GM12878 (cell line): ENCODE measurements at regions not wholly inside any gene's neighbourhood (a gene's known extent, or its start where the extent isn't known, plus 50 kb on each side); places are given as distances from the start of the nearest gene placed in this dataset.

Experiments used
- ATAC-seq: fragments of 200-7000 bp; cut with Tn5 transposase; 3 replicates; pipeline ENCODE4 v1.9.1; 2020; ENCODE audit warnings: mild to moderate bottlenecking, moderate library complexity
- BruUV-seq: library from RNA; stranded (reverse); fragments of 400-500 nt; replicated peaks from 2 replicates; lab custom pipeline; 2021; lab: Mats Ljungman, UMichigan
- CTCF ChIA-PET: fragments of 300-600 bp; sonication (Branson Sonifier 250); formaldehyde crosslinking; extraction: SDS; loops from one replicate; lab custom pipeline; 2021; ENCODE audit warnings: inconsistent platforms; lab: Yijun Ruan, JAX
- POLR2A ChIA-PET: fragments of 350-600 bp; formaldehyde crosslinking; extraction: SDS; loops from one replicate; lab custom pipeline; 2021; ENCODE audit warnings: inconsistent platforms; lab: Charles Lee
- RAD21 ChIA-PET: fragments of 300-600 bp; sonication (Branson Sonifier 250); formaldehyde crosslinking; loops from one replicate; lab custom pipeline; 2023; ENCODE audit warnings: antibody characterized with exemption; ENCODE audit not compliant: unreplicated experiment; lab: Charles Lee
- SMC1A ChIA-PET: fragments of 300-600 bp; sonication (Branson Sonifier 250); formaldehyde crosslinking; loops from one replicate; lab custom pipeline; 2023; ENCODE audit not compliant: unreplicated experiment, uncharacterized antibody; lab: Charles Lee
- DNase-seq: peaks from one replicate; pipeline ENCODE4 v3.0.0-alpha.2; 2011; ENCODE audit warnings: low read depth, low spot score
- FAIRE-seq: peaks from 3 replicates; lab custom pipeline; 2011; peaks lifted over from hg19 to GRCh38; lab: Jason Lieb, UNC
- H2AFZ ChIP-seq: 2 replicates; pipeline ENCODE4 v1.6.0; 2011; ENCODE audit warnings: low read depth, low read length, control low read depth; ENCODE audit not compliant: control insufficient read depth
- H3K27ac ChIP-seq: 2 replicates; pipeline ENCODE4 v1.5.1; 2011; ENCODE audit warnings: control low read depth; ENCODE audit not compliant: control insufficient read depth, insufficient read depth
- H3K27me3 ChIP-seq, 2 experiments: replicated peaks in 1 of 2; 2 replicates each; pipeline versions ENCODE4 v1.6.0 to v1.6.1; 2011; ENCODE audit warnings: low read length in 1 of 2; ENCODE audit not compliant: control insufficient read depth in 2 of 2, insufficient read depth in 2 of 2
- H3K36me3 ChIP-seq, 2 experiments: 2 replicates each; pipeline ENCODE4 v1.5.1; 2011; ENCODE audit warnings: low read length in 1 of 2; ENCODE audit not compliant: control insufficient read depth in 2 of 2, insufficient read depth in 2 of 2
- H3K4me1 ChIP-seq: 2 replicates; pipeline ENCODE4 v1.6.1; 2011; ENCODE audit warnings: mild to moderate bottlenecking, low read length, moderate library complexity, mixed read lengths; ENCODE audit not compliant: control insufficient read depth, insufficient read depth
- H3K4me2 ChIP-seq: 2 replicates; pipeline ENCODE4 v1.6.0; 2011; ENCODE audit warnings: control low read depth; ENCODE audit not compliant: control insufficient read depth, insufficient read depth
- H3K4me3 ChIP-seq: fragments of 200-600 bp; sonication (generic); 2 replicates; pipeline ENCODE4 v1.5.1; 2016
- H3K79me2 ChIP-seq: 2 replicates; pipeline ENCODE4 v1.6.0; 2011; ENCODE audit warnings: low read length; ENCODE audit not compliant: control insufficient read depth, insufficient read depth
- H3K9ac ChIP-seq: 2 replicates; pipeline ENCODE4 v1.8.0; 2011; ENCODE audit warnings: low read length, control low read depth, mixed read lengths; ENCODE audit not compliant: control insufficient read depth, insufficient read depth
- H3K9me3 ChIP-seq: replicated peaks from 3 replicates; pipeline ENCODE4 v1.5.1; 2011; ENCODE audit warnings: mild to moderate bottlenecking, low read length; ENCODE audit not compliant: control insufficient read depth, insufficient read depth
- H4K20me1 ChIP-seq: 2 replicates; pipeline ENCODE4 v1.6.0; 2011; ENCODE audit not compliant: control insufficient read depth, insufficient read depth
- CHD2 ChIP-seq: IDR thresholded peaks from 2 replicates; pipeline ENCODE4 v1.6.1; 2011; ENCODE audit warnings: low read depth, low read length, improper control_type of control experiment, borderline replicate concordance
- RAD51 ChIP-seq: fragments of 450-650 bp; IDR thresholded peaks from 2 replicates; pipeline ENCODE4 v1.6.1; 2016; ENCODE audit warnings: moderate library complexity, mild to moderate bottlenecking, inconsistent platforms
- WGBS: methylation state at CpG from one replicate; pipeline ENCODE4 v1.1.6; 2016; ENCODE audit warnings: low lambda C conversion rate; ENCODE audit not compliant: insufficient replicate concordance, insufficient coverage; ENCODE audit errors: missing lambda C conversion rate; 5-methylcytosine and 5-hydroxymethylcytosine counted together
- in situ Hi-C: fragments of 300-500 bp; cut with MboI; formaldehyde crosslinking; loops from 9 replicates; pipeline ENCODE4 v1.14.3; 2018; ENCODE audit warnings: mixed read lengths
- intact Hi-C: fragments of 100-400 bp; cut with micrococcal nuclease; formaldehyde crosslinking; loops from one replicate; pipeline ENCODE4 v1.14.2; 2022; ENCODE audit not compliant: unreplicated experiment

- ATAC-seq = no peak
- Histone ChIP-seq H3K9ac (no peak overlapping the region), H3K9me3 (no peaks in the 10 kb centered on the region), H3K79me2 (no peaks in the 10 kb centered on the region), H4K20me1 (no peaks in the 10 kb centered on the region), H2AFZ (no peak overlapping the region), H3K27me3 (no peaks in the 10 kb centered on the region), H3K4me3 (no peak overlapping the region), H3K4me1 (no peaks in the 10 kb centered on the region), H3K4me2 (no peak overlapping the region), H3K27ac (no peak overlapping the region), H3K36me3 (no peaks in the 10 kb centered on the region)
- SMC1A ChIA-PET = no interaction called here
- in situ Hi-C loops (no loop called here), intact Hi-C loops (no loop called here)
- WGBS = 0% methylated on average over 3 of the region's 3 CpGs
- no peak for FAIRE-seq
- no peak for DNase-seq
- BruUV-seq = no TSS peak
- TF ChIP-seq CHD2 = no peak
- POLR2A ChIA-PET = no interaction called here
- RAD21 ChIA-PET = no interaction called here
- CTCF ChIA-PET = no interaction called here
These were observed 209.3 kb upstream of the PPP2R3A start for GRCh38 chr3:135756106-135756668.

DNA sequence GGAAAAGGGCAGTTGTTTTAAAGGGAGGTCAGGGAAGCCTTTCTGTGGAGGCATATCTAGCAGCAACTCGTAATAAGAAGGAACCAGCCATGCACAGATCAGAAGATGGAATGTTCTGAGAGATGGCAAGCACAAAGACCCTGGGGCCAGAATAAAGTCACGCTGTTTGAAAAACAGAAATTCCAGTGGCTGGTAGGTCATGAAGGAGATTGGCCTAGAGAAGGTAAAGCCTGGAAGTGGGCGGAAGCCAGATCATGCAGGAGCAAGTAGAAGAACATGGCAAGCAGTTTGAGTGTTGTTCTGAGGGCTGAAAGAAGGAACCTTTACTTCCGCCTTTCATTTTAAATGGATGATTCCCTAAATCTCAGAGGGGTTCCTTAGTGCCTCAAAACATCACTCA lies 208.1 kb upstream of the PPP2R3A start:
- ChIA-PET CTCF (no interaction called here), POLR2A (no interaction called here), SMC1A (no interaction called here), RAD21 (no interaction called here)
- Histone ChIP-seq H3K4me3 (no peak overlapping the region), H3K9ac (no peak overlapping the region), H3K36me3 (no peaks in the 10 kb centered on the region), H3K4me1 (no peaks in the 10 kb centered on the region), H4K20me1 (no peaks in the 10 kb centered on the region), H3K27ac (no peak overlapping the region), H3K4me2 (no peak overlapping the region), H2AFZ (no peak overlapping the region), H3K27me3 (no peaks in the 10 kb centered on the region), H3K9me3 (no peaks in the 10 kb centered on the region), H3K79me2 (no peaks in the 10 kb centered on the region)
- ATAC-seq (no peak), DNase-seq (no peak), FAIRE-seq (no peak)
- no TSS peak for BruUV-seq
- in situ Hi-C loops = no loop called here
- TF ChIP-seq RAD51 = no peak
- 0% methylated on average over 4 of the region's 4 CpGs for WGBS
- intact Hi-C loops = no loop called here
